Activated CD8-positive, alpha-beta memory T cell treated with anti-CD3 and anti-CD28 coated beads, Interleukin-2, amount 50 U/mL, for 48 hours (primary cell): ENCODE measurements at regions not wholly inside any gene's neighbourhood (a gene's known extent, or its start where the extent isn't known, plus 50 kb on each side); places are given as distances from the start of the nearest gene placed in this dataset.

ENCODE experiments used
- DNase-seq: peaks from one replicate; pipeline ENCODE4 v3.0.0-alpha.2; 2020

DNA sequence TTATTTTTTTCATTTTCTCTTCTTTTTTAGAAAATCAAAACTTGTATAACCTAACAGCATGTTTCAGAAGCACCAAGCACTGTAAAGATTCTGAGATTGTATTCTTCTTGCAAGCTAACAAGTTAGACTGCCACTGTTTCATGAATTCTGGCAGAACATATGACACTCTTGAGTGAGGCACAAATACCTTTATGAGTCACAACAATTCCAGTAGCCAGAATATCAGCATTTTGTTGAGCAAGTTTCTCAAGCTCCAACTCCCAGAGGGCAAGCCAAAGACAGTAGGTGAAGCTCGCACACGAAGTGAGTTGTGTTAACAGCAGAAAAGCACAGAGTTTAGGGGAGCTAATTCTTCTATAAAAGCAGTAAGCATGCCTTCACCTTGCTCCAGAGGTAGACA lies 268.8 kb upstream of the NCAM2 start:
- DNase-seq = no peak

DNA sequence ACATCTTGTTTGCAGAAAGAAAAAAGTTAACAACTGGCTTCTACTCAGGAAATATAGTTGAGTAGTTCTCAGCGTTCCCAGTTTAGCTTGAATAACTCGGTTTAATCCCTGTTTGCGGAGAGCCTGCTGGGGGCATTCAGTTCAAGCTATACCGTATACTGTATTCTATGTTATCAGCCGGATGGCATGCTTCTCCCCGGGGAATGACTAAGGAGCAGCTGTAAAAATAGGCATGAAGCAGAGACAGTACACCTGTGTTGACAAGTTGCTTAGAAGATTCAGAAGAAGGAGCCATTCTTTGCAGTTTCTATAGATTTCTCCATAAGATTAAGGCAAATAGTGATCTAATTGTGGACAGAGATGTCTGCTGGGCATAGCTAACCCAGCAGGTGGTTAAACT lies 267.8 kb upstream of the NCAM2 start:
- DNase-seq = no peak

GRCh38 chr21:20735257-20735656 lies 263.0 kb upstream of the NCAM2 start:
- no peak for DNase-seq

GRCh38 chr21:20737227-20737913 lies 260.8 kb upstream of the NCAM2 start:
- no peak for DNase-seq

- DNase-seq = no peak
These were observed 258.8 kb upstream of the NCAM2 start for GRCh38 chr21:20739421-20739820.

DNA sequence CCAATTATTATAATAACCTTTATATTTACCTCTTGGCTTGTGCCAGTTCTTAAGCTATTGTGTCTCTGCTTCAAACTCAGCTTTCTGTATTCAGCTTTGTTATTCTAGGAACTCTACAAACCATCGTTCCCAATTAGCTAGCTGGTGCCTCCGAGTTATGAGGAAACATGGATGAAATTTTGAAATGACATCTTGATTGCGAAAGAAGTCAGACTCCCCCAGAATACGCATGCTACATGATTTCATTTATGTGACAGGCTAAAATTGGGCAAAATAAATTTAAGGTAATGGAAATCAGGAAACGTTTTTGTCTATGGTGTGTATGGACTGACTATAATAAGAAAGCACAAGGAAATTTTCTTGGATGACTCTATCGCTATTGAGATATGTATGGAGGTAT lies 256.8 kb upstream of the NCAM2 start:
- no peak for DNase-seq

GRCh38 chr21:20760221-20760620 lies 238.0 kb upstream of the NCAM2 start:
- DNase-seq = no peak

GRCh38 chr21:20774737-20775136 lies 223.5 kb upstream of the NCAM2 start:
- no peak for DNase-seq

DNA sequence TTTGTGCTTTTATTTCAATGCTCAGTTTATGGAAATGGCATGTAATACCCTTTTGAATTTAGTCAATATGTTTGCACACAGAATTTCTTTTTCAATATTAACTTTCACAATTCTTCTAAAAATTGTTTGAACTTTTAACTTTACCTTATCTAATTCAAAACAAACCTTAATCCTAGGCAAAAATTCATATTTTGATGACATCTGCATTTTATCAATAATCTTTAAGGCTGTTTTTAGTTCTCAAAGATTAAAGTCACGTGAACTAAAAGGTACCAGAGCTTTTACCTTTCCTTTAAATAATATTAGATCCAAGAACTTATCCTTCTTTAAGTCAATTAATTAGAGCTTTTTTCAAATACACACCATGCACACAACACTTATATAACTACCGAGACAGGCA lies 218.9 kb upstream of the NCAM2 start:
- no peak for DNase-seq

DNA sequence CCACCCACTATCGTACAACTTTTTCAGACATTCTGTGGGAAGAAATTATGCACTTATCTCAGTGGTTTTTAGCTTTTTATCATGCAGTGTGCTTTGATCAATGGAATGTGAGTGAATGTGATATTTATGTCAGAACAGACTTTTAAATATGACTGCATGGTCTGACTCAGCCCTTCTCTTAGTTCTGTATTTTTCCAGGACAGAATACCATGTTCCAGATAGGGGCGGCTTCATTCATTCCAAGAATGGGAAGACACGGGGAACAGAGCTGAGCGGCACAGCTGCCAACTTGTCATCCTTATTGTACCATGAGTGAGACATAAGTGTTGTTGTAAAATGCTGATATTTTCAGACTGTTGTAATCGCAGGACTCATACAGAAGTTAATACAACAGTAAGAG lies 214.6 kb upstream of the NCAM2 start:
- DNase-seq = no peak

DNA sequence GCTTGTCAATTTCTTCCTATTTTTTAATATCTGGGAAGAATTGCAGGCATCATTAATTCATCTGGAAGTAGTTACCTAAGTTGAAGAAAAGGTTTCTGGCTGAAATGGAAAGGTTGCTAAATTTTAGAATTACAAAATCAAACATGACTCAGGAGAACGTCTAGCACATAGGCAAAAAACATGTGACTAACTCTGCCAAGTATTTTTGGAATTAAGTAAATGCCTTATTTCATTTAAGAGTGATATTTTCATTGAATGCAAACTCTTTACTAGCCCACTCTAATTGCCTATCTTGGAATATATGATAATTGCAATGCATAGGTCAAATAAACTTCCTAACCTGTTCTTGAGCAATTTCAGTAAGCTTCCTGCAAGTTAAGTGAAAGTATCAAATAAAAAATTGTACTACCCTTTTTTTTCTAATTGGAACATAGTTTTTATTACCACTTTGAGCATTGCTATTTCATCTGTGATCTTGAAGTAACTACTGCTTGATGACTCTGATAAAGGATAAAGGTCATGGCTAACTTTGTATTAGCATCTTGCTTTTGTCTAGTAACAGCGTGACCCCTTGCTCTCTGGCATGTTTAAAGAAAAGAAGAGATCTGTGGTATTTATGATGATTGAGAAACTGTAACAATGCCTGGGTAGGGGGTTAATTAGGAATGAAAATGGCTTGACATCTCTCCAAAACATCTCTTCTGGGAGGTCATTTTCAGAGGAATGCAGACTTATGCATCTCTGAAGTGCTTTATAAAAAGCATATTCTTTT lies 208.3 kb upstream of the NCAM2 start:
- no peak for DNase-seq

DNA sequence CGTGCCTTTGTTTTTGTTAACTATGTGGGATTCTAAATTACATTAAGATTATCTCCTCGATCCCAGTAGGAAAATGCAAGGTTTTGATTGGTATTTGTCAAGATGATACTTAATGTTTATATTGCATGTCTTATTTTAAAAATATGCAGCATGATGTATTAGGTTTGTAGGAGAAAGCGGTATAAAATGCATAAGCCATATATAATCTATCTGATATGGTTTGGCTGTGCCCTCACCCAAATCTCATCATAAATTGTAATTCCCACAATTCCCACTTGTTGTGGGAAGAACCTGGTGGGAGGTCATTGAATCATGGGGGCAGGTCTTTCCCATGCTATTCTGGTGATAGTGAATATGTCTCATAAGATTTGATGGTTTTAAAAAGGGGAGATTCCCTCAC lies 198.1 kb upstream of the NCAM2 start:
- no peak for DNase-seq

- DNase-seq = no peak
These were observed 196.0 kb upstream of the NCAM2 start for GRCh38 chr21:20802201-20802600.

DNA sequence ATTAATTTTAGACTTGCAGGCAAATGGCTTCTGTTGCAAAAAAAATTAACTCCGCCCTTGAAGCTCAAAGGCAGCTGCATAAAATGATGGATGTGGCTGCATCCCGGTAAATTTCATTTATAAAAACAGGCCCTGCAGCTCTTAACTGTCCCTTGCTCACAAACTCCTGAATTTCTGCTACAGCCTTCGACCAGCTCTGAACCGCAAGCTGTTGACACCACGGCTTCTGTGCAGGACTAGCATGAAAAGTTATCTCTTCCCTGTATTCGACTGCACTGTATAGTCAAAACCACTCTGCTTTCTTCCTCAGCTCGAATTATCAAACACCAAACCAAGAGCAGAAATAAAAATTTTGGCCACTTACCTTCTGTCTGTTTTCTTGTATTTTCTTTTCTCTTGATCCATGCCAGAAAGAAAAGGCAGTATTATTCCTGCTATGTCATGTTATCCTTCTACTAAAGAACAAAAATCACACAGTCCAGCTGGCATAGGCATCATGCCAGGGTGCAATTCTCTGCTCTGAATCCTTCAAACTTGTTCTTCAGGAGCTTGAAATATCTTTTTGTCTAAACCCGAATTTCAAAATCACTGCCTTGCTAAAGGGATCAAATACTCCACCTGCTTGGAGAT lies 195.5 kb upstream of the NCAM2 start:
- DNase-seq = no peak

DNA sequence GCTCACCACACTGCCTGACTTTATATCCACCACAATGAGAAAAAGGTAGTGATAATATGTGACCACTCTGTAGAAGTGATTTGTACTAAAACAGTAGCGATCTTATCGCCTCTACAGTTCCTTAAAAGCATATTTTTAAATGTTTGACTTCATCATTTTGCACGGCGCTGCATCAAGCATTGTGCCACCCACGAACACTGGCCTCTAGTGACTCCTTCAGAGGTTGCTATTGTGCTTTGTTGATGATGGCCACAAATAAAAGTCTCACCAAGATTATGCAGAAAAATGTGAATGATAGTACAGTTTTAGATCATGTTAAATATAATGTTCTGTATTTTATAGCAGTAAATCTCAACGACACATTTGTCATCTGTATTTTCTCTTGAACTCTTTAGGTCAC lies 186.5 kb upstream of the NCAM2 start:
- no peak for DNase-seq

GRCh38 chr21:20814090-20814489 lies 184.1 kb upstream of the NCAM2 start:
- DNase-seq = no peak

DNA sequence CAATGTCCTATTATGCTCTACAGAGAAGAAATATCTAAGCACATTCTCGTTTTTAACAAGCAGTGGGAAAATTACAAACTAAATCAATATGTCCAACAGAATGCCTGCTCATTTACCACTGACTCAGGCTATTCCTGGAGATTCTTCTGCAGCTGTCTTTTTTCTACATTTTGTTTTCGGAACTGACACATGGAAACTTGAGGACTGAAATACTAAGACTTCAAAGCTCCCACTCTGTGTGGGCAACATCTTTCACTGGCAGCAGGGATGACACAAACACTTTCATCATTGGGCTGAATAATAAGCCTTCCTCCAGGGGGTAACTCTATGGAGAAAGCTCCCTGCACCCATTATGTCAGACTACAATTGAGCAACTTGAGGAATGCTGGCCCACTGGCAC lies 175.5 kb upstream of the NCAM2 start:
- DNase-seq = no peak

DNA sequence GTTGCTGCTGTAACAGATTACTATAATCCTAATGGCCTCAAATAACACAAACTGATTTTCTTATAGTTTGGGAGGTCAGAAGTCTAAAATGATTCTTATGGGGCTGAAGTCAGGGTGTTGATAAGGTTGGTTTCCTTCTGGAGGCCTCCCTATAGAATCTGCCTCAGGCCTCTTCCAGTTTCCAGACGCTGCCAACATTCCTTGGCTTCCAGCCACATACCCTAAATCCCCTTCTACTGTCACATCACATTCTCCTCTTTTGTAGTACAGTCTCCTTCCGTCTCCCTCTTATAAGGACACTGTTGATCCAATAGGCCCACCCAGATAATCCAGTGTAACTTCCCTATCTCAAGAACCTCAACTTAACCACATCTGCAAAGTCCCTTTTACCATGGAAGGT lies 145.3 kb upstream of the NCAM2 start:
- no peak for DNase-seq

DNA sequence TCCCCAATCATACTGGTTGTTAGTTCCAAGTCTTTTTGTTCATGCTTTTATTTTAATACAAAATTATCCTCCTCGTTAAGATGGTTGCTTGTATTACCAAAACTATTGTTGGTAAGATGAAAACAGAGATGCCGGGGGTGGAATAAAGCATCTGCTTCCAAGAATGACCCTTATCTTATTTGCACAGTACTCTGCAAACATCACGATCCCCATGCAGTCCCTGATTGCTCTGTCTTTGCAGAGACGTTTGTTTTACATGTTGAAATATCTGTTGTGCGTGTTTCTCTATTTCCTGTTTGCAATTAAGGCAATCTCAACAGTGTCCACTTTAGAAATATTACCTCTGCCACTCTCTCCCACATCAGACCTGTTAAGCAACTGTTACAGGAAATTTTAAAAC lies 141.3 kb upstream of the NCAM2 start:
- DNase-seq = no peak

DNA sequence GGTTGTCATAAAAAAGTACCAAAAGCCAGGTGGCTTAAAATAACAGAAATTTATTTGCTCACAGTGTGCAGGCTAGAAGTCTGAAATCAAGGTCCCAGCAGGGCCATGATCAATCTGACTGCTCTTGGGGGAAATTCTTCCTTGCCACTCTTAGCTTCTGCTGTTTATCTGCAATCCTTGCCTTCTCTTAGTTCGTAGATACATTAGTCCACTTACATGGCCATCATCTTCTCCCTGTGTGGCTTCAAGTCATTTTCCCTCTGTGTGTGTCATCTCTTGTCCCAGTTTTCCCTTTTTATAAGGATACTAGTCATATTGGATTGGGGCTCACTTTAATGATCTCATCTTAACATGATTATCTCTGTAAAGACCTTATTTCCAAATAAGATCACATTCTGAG lies 124.0 kb upstream of the NCAM2 start:
- no peak for DNase-seq

DNA sequence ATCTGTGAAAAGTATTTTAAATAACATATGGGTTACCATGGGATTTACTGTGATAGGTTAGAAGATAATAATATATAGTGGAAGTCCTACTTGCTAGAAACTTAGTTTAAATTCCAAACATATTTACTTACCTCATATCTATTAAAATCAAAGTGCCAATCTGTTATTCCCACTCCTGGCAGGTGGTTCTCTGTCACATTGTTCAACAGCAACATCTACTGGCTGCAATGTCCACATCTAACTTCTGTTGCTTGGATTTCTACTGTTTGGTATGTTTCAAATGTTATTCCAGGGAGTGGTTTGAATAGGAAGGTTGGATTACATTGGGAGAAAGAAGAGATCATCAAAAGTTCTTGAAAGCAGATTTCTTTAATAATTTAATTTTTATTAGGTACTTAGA lies 122.5 kb upstream of the NCAM2 start:
- DNase-seq = no peak

DNA sequence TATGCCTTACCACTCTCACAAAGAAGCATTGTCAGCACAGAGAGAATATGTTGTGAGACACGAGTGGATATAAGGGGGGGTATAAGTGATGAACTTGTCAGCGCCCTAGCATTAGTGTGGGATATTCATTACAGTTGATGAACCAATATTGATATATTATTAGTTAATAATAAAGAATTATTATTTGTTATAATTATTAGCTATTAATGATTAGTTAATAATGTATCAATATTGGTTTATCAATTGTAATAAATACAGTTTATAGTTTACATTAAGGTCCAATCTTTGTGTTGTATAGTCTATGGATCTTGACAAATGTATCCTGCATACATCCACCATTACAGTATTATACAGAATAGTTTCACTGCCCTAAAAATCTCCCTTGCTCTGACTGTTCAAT lies 120.2 kb upstream of the NCAM2 start:
- no peak for DNase-seq

DNA sequence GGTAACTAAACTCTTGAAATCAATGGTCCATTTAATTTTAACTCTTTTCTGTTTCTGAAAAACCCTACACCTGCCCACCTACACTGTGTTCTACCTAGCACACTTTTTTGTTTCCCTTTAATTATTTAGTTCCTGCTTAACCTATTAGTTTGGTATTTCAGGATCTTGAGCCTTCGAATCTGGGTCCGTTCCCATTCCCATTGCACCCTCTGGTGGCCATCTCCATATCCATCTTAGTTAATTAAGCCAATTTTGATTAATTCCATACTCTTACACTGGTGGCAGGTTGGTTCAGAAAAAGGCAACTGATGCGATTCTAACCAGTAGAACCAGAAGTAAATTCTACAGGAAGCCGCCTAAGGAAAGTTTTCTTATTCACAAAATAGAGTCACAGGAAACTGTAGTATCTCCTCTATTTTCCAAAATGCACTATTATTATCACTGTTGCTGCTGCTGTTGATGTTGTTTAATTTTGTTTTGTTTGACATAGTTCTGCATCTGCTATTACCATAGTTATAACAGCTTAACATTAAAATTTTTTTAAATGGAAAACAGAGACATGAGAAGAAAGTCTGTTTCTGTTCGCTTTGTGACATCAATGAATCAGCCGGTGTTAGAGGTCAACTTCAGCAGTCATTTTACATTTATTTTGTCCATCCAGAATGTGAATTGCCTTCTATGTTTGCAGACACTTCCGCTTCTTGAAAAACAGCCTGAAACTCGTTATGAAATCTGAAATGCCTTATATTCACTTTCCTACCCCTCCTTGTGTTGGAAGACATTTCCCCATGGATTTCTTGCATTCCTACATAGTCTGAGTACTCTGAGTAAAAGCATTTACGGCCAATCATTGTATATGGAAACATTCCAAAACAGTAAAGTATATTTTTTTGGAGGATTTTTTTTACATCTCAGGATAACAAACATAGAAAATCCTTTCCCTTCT lies 115.5 kb upstream of the NCAM2 start:
- DNase-seq = no peak
